GM21367 (cell line): ENCODE measurements at regions not wholly inside any gene's neighbourhood (a gene's known extent, or its start where the extent isn't known, plus 50 kb on each side); places are given as distances from the start of the nearest gene placed in this dataset.

ENCODE experiments used
- ATAC-seq: cut with Tn5 transposase; IDR thresholded peaks from one replicate; pipeline ENCODE4 v1.9.1; 2021; ENCODE audit not compliant: unreplicated experiment

DNA sequence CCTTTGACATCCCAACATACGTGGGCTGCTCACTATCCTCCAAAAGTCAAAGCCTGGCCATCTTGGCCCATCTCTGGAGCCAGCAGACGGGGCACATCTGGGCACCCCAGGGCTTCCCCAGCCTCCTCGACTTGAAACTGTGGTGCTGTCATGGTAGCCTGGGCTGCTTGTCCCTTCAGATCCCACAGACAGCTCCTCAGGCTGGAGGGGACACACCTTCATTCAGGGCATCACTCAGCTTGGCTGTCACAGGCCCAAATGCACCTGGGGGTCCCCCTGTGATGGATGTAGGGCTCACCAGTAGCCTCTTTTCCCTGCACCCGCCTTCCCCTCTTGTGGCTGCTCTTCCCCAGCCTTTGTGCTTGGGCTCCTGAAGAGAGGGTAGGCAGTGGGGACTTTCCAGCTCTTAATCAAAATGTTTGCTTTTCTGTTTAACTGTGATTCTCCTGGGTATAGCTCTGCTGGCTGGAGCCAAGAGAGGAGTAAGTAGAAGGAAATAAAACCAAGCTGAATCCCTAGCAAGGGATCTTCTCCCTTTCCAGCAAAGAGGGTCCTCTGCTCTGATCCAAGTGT lies 92.3 kb downstream of the GYPC start:
- ATAC-seq: no peak

DNA sequence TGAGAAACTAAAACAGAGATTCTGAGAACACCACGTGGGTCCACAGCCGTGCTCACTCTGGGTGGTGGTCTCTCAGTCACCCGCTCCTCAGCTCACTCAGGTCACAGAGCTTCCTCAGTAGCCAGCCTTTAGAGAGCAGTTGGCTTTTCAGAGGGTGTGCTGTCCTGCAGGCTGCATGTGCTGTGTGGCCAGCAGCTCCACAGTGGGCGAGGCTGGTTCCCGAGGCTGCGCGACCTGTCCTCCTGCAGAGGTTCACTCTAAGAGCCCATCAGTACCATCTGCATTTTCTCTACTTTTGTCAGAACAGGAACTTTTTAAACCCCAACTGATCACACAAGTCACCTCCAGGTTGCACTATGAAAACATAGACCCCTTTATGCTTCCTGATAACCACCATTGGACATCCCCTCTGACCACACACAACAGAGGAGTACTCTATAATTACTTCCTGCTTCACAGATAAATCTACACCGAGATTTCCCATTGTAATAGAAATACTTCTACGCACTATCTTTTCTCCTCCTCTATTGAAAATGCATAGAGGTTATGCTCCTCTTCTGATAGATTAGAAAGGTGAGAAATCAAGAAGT lies 93.1 kb downstream of the GYPC start:
- no peak for ATAC-seq

DNA sequence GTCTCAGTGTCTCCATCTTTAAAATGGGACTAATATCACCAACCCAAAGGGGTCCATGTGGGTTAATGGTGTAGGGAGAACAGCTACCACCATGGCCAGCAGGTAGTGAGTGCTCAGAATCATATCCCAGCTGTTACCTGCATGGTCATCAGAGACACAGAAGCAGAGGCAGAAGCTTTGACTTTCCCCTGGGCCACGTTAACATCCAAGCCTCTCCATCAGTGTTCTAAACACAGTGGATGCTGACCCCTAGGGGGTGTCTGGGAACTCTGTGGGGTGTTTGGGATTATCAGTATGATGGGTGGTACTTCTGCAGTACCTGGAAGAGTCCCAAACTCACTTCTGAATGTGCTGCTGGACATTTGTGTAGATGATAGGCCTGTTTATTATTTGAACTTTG lies 93.6 kb downstream of the GYPC start:
- peak; percentile 75 for ATAC-seq

DNA sequence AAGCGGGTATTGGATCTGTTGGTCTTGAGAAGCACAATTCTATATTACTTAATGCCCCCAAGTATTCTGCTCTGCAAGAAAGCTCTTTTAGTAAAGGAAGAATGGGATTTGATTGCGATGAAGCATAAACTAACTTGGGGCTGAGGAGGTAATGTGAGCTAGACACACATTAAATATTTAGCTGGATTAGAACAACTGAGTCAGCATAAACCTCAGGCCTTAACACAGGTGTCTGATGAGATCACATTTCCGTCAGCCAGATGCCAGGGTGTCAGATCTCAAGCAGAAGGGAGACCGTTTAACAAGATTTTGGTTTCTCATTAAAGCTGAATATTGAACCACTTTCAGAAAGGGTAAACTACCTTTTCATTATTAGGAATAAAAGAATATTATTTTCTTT lies 94.5 kb downstream of the GYPC start:
- no peak for ATAC-seq

DNA sequence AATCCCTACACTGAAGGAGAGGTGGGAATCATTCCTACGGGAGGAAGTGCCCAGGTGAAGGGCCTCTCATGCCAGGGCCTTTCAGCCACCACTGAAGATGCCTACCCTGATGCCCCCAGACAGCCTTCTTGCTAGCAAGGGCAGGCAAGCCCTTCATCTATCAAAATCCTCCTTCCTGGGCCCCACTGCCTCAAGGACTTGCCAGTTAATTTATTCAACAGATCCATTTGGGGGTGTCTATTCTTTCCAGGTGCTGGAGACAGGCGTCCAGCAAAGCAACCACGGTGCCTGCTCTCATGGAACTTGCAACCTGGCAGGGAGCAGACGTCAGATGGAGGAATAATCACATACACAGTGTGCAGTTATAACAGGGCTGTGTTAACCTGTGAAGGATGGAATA lies 95.5 kb downstream of the GYPC start:
- no peak for ATAC-seq

DNA sequence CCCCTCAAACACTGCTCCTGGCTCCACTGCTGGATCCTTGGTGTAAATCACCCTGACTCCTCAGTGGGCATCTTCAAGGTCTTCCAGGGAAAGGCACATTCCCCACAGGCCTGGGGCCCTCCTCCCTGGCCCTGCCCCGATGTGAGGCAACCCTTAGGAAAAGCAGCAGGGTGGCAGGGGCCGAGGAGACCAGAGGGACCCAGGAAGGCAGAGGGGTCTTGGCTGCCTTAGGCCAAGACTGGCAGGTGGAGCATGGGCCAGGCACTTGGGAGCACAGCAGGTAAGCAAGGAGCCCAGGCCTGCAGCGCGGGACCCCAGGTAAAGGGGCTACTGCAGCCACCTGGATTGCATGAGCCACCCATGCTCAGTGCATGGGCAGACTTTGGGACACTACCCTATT lies 96.9 kb downstream of the GYPC start:
- ATAC-seq: no peak

DNA sequence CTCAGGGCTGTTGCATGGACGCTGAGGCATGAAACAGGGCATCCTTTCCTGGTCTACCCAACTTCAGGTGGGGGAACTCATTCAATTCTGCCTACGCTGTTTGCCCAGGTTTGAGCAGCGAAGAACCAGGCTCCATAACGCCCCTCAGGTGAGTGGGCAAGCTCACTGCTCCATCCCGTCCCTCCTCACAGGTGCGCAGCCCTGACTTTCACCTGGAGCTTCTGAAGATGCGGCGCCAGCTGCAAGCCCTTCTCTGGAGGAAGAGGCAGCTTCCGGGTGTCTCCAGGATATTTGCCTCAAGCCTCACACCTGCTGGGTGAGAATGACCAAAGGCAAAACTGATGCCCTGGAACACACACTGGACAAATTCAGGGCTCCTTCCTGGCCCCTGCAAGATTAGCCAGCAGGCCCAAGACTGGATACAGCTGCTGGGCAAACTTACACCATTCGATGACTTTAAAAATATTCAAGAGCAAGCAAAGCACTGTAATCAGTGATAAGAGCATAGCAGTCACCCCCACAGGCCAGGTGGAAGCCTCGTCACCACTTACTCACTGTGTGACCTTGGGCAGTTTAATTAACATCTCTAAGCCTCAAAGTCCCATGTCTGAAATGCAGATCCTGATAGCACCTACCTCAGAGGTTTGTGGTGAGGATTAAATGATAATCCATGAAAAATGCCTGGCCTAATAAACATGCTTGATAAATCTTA lies 97.7 kb downstream of the GYPC start:
- ATAC-seq: no peak

DNA sequence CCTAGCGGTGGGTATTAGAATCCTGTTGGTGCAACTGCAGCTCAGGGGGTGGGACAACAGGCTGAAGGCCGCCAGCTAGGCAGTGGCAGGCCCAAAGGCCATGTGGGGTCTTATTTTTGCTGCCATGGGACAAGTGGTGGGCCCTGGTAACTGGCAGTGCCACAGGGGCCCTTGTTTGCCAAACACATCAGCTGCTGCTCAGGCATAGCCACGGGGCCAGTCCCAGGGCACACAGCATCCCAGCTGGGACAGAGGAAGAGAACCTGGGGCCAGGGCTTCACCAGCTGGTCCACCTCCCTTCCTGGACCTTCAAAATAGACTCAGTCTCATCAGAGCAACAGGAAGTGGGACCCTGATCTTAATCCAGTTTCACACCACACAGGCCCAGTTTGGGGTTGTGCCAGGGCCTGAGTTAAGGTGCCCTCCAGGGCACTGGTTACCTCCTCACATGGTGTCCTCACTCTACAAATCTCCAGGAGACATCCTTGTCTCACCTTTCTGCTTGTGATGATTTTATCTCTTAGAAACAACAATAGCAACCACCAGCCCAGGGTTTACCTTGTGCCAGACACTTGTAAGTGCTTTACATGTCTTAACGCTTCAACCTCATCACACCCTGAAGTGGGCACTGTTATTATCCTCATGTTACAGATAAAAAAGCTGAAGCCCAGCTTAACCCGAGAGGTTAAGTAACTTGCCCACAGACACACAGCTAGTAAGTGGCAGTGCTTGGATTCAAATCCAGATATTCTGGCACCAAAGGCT lies 98.5 kb downstream of the GYPC start:
- ATAC-seq: no peak

DNA sequence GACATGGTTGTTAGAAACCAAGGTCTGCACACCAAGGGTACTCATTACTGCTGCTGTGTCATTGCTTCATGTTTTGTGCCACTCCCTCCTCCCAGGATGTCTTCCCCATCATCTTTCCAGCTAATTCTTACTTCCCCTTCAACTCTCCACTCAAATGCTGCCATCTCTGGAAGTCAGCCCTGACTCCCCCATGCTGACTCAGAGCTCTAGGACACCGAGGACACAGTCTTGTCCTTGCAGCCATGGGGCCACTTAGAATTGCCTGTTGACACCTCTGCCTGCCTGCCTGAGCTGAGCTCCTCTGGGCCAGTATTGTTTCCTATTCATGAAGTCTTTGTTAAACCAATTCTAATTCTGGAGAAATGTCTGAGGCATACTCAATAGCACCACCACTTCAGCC lies 100.2 kb downstream of the GYPC start:
- no peak for ATAC-seq

DNA sequence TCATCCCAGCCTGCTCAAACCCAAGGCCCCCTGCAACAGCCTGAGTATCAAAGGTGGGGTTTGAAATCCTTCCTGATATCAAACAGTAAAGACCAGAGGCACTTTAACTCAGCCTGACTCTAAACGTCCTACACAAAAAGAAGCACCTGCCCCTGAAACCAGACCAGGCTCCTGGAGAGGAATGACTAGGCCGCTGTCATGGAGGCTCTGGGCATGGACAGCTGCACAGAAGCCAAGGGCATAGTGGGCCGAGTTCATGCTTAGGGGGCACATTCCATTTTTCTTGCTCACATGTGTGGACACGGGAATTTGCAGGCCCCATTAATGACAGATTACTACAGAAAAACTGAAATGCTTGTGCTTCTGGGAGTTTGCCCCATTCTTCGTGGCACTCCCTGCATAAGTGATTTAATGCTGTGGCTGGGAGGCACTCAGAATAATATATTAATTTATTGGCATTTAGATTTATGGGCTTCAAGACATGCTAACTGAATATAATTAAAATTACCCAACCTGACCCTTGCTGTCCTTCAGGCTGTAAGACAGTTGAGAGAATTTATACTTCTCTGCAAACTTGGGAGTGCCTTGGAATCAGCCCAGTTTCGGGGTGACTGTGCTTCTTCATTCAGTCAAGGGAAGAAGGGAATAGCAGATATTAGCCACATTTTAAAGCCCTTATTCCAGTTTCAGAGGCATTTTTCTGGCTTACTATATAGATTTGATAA lies 105.5 kb downstream of the GYPC start:
- ATAC-seq: no peak

DNA sequence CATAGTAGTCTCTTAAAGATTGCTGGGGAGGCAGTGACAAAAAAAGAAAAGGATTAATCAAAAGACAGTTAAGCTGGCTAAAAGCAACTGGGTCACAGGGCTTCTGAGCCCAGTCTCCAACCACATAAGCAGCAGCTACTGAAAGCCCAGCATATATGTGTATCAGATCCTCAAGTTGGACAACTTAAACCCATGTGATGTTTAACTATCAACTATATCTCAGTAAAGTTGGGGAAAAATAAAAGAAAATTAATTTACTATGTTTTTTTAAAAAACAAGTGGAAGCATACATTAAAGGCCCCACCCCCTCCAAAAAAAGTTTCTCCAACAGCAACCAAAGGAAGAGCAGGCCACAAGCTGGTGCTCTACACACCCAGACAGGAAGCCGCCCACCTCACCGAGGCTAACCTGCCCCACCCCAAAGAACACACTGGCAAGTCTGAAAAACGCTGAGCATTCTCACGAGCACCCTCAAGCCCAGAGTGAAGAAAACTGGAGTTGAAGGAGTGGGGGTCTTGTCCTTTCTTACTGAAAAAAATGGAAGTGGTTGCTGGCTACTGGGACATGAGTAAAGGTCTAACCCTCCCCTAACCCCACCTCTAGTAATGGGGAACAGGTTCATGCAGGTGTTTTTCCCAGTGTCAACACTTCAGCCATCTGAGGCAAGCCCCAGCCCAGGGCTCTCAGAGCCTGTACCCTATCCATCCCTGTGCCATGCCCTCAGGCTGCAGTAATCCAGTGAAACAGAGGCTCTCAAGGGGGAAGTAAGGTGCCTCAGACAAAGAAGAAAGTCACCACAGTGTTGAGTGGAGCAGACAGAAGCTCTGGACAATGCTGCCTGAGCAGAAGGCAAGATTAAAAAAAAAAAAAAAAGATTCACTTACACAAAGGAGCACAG lies 106.3 kb downstream of the GYPC start:
- no peak for ATAC-seq

DNA sequence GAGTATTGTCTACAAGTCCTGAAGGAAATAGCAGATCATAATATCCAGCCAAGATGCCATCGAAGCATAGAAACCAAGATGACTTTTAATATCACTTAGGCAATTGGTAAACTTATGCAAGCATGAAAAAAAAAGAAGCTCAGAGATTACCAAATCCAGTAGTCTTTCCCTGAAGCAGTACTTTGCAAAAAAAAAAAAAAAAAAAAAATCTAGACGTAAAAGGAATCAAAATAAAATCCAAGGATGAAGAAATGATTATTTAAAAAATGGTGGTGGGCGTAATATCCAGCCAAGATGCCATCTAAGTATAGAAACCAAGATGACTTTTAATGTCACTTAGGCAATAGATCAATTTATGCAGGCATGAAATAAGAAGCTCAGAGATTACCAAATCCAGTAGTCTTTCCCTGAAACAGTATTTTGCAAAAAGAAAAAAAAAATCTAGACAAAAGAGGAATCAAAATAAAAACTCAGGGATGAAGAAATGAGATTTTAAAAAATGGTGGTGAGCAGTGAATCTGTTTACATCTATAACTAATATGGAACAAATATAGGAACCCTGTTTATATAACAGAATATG lies 108.8 kb downstream of the GYPC start:
- ATAC-seq: no peak

DNA sequence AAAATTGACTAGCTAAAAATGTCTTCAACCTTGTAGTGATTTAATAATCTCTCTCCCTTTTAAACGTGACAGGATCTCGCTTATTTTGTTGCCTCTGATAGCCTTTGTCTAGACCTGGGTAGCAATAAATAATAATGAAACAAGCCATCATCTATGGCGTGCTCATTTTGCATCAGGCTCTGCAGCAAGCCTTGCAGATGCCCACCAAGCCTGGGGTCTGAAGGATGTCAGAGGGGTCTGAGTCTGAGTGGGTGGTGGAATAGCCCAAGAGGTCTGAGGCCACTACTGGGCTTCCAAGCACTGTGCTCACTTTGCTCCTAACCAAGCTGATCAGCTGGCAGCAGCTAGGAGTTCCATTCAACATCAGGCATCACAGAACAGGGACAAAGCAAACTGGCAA lies 109.4 kb downstream of the GYPC start:
- ATAC-seq: no peak

DNA sequence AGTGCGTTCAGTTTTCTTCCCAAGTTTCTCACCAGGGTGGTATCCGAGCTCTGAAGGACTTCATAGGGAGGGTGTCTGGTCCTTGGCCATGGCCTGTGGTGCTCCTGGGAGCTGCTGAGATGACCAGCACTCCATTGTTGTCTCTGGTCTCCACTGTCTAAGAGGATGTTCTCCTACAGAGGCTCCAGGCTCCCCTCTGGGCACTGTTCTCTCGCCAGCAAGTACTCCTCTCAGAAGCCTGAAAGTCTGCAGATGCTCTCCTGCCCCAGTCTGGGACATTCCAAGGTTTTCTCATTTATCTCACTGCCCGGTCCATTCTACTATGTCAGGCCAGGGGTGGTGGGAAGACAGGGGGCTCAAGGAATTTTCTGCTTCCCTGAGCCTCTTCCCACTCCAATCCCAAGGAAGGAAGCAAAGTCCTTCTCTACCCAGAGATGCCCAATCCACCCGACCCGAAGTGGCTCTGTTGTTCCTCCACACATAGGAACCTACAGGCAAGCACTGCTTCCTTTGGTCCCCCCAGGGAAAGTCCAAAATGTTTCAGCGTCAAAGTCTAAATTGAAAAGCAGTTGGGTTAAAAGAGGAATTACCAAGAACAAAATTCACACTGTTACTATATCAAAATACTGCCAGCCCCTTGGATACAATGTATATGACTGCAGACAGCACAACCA lies 110.5 kb downstream of the GYPC start:
- no peak for ATAC-seq

DNA sequence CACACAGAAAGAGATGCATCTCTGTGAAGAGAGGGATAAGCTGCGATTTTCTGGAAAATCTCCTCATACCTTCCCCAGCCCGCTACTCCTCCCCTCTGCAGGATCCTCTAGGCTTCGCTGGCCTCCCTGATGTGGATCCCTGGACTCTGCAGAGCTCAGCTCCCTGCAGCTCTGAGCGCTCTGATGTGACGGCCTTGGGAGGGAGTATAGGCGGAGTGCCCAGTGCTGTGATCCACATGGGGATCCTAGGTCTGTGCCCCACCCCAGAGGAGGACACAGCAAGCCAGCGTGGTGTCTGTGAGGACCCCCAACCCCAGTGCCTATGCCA lies 111.0 kb downstream of the GYPC start:
- no peak for ATAC-seq

DNA sequence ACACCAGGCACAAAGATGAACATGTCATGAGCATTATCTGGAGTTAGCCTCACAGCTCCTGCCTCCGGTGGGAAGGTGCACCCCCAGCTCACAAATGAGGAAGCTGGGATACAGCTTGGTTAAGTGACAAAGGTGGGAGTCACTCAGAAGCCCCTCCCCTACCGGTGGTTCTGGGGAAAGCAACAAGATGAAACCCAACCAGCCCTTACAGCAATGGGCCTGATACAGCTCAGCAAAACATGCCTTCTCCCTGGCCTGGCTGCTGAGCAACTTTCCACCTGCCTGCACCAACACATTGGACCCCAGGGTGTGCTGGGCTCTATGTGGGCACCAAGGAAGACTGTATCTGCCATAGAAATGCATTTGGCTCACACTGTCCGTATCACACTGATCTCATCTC lies 113.2 kb downstream of the GYPC start:
- no peak for ATAC-seq

DNA sequence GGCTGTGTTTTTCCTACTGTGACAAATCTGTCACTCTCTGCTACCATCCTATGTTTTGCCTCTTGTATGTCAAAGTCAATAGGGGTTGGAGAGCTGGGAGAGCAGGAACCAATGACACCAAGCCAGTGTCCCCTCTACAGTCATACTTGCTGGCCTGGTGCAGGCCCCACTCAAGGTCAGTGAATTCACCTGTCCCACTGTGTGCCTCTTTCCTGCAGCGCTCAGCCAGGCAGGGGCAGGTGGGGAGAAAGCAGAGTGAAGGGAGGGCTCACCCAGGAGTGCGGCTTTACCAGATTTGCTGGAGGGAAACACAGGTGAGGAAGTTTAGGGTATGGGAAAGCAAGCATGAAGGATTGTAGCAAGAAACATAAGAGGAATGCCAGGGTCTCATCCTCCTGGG lies 114.5 kb downstream of the GYPC start:
- no peak for ATAC-seq

DNA sequence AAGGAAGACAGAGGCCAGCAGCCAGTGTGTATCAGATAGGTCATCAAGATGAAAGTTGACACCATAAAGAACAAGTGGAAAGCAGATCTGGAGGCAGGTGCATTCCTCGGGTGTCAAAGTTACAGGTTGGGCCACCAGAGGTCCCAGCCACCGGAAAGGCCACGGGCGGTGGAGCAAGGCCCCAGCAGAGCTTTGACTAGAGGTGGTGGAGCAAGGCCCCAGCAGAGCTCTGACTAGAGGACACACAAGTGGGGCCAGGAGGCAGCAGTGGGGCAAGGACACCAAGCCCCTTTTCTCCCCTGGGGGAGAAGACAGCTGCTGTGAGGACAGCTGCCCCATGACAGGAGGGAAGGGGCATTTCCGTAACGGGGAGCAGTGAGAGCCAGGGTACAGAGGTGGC lies 115.1 kb downstream of the GYPC start:
- no peak for ATAC-seq

DNA sequence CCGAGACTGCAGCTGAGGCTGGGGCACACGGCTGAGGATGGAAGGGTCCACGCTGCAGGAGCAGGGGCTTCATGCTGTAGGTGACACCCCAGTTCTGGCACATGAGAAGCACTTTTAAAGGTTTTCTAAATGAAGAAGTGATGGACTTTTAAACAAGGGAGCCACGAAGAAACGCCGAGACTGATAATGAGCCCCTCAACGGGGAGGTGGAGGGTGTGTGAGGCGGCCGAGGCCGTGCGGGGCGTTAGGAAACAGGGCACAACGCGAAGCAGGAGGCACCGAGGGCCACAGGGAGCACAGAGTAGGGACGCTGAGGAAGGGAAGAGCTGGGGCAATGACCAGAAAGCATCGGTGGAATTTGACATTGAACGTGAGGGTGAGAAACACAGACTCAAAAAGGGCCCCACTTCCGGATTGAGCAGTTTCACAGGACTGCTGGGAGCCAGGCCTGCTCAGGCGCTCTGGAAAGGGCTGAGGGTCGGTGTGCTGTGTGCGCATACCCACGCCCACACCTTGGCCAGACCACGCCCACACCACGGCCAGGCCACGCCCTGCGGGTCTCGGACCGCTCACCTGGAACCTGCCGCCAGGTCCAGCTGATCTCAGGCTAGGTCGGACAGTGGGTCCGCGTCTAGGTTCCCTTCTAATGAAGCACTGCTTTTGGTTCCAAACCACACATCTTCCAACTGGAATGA lies 115.7 kb downstream of the GYPC start:
- no peak for ATAC-seq
